Upper lobe of left lung (tissue), 4 donors: ENCODE measurements at regions not wholly inside any gene's neighbourhood (a gene's known extent, or its start where the extent isn't known, plus 50 kb on each side); places are given as distances from the start of the nearest gene placed in this dataset.

Experiments
- CTCF ChIP-seq, 6 experiments: fragments of 450-650 bp in 4 of 6; fragments of 200-600 bp in 2 of 6; sonication (generic) in 2 of 6; IDR thresholded peaks; one replicate each; pipeline ENCODE4 v1.5.1; 2016 to 2019; ENCODE audit warnings: antibody characterized with exemption in 6 of 6
- POLR2A ChIP-seq, 4 donors: fragments of 450-650 bp; IDR thresholded peaks; one replicate each; pipeline ENCODE4 v1.5.1; 2016 to 2017; ENCODE audit warnings: antibody characterized with exemption in 4 of 4, mild to moderate bottlenecking in 2 of 4
- POLR2AphosphoS5 ChIP-seq, 2 donors: sonication (generic); formaldehyde crosslinking; IDR thresholded peaks; one replicate each; pipeline ENCODE4 v1.5.1; 2017; ENCODE audit warnings: antibody characterized with exemption in 2 of 2

GRCh38 chr4:41480896-41481311 lies 57.1 kb upstream of the LIMCH1 start:
- no peak for TF ChIP-seq POLR2AphosphoS5 (IDR thresholded peaks at IDR 0.05)
- no peak for TF ChIP-seq CTCF (IDR thresholded peaks at IDR 0.05)
- TF ChIP-seq POLR2A (IDR thresholded peaks at IDR 0.05), result no peak
